ENCODE measurements at regions not wholly inside any gene's neighbourhood (a gene's known extent, or its start where the extent isn't known, plus 50 kb on each side); places are given as distances from the start of the nearest gene placed in this dataset.

- no peak overlapping the region for H3K4me3 ChIP-seq (ENCODE audit: low read length)
- Mint-ChIP-seq H3K27me3 (ENCODE audit: low read depth in 2 of 2) (peaks cover 0 to 8% of the 10 kb centered on the region in 2 donors), H3K4me3 (no peak overlapping the region), H3K4me1 (no peaks in the 10 kb centered on the region), H3K27ac (no peak overlapping the region), H3K9me3 (no peaks in the 10 kb centered on the region), H3K36me3 (no peaks in the 10 kb centered on the region)
- DNase-seq (no peak), ATAC-seq (peak in 1 of 3 donors; percentile 23)
- H3K27ac ChIP-seq (ENCODE audit: low read length), result no peak overlapping the region
- intact Hi-C loops (cut with micrococcal nuclease), result no loop called here
- no peaks in the 10 kb centered on the region for H3K27me3 ChIP-seq (ENCODE audit: control insufficient read depth, insufficient read depth, low read length)
- H3K4me1 ChIP-seq (ENCODE audit: control insufficient read depth, insufficient read depth, low read length), result no peaks in the 10 kb centered on the region
- no peaks in the 10 kb centered on the region for H3K36me3 ChIP-seq (ENCODE audit: control insufficient read depth, insufficient read depth, low read length)
- WGBS (ENCODE audit: insufficient coverage), result 90% methylated on average over 13 of the region's 13 CpGs
- no peaks in the 10 kb centered on the region for H3K9me3 ChIP-seq (ENCODE audit: control insufficient read depth, insufficient read depth, low read length)
- no peak for TF ChIP-seq CTCF (IDR thresholded peaks at IDR 0.05)
Observed at GRCh38 chr6:169906688-169907418, 155.4 kb downstream of the ERMARD start.

GRCh38 chr6:169906004-169906687 lies 154.7 kb downstream of the ERMARD start:
- 70% methylated on average over 24 of the region's 24 CpGs for WGBS (ENCODE audit: insufficient coverage)
- H3K27me3 ChIP-seq (ENCODE audit: control insufficient read depth, insufficient read depth, low read length), result no peaks in the 10 kb centered on the region
- H3K27ac Mint-ChIP-seq, result no peak overlapping the region
- H3K36me3 ChIP-seq (ENCODE audit: control insufficient read depth, insufficient read depth, low read length), result no peaks in the 10 kb centered on the region
- intact Hi-C loops (cut with micrococcal nuclease), result no loop called here
- H3K4me1 Mint-ChIP-seq, result no peaks in the 10 kb centered on the region
- TF ChIP-seq CTCF (IDR thresholded peaks at IDR 0.05), result no peak
- H3K9me3 Mint-ChIP-seq, result peaks cover 0 to 3% of the 10 kb centered on the region in 2 donors
- ATAC-seq (no peak), DNase-seq (no peak)
- no peak overlapping the region for H3K4me3 Mint-ChIP-seq
- no peak overlapping the region for H3K4me3 ChIP-seq (ENCODE audit: low read length)
- H3K27ac ChIP-seq (ENCODE audit: low read length), result no peak overlapping the region
- no peaks in the 10 kb centered on the region for H3K9me3 ChIP-seq (ENCODE audit: control insufficient read depth, insufficient read depth, low read length)
- H3K27me3 Mint-ChIP-seq (ENCODE audit: low read depth in 2 of 2), result peaks cover 0 to 8% of the 10 kb centered on the region in 2 donors
- H3K4me1 ChIP-seq (ENCODE audit: control insufficient read depth, insufficient read depth, low read length), result no peaks in the 10 kb centered on the region
- H3K36me3 Mint-ChIP-seq, result no peaks in the 10 kb centered on the region

GRCh38 chr6:169905041-169905807 lies 153.8 kb downstream of the ERMARD start:
- no peaks in the 10 kb centered on the region for H3K36me3 Mint-ChIP-seq
- 80% methylated on average over 20 of the region's 20 CpGs for WGBS (ENCODE audit: insufficient coverage)
- ATAC-seq, result no peak

More at GRCh38 chr6:169905041-169905807, 153.8 kb downstream of the ERMARD start:
- H3K27ac ChIP-seq (ENCODE audit: low read length), result no peak overlapping the region
- H3K4me1 ChIP-seq (ENCODE audit: control insufficient read depth, insufficient read depth, low read length), result no peaks in the 10 kb centered on the region
- no peak overlapping the region for H3K27ac Mint-ChIP-seq
- TF ChIP-seq CTCF (IDR thresholded peaks at IDR 0.05), result no peak
- no peak for DNase-seq
- no peaks in the 10 kb centered on the region for H3K4me1 Mint-ChIP-seq
- peaks cover 0 to 6% of the 10 kb centered on the region in 2 donors for H3K9me3 Mint-ChIP-seq
- no peak overlapping the region for H3K4me3 ChIP-seq (ENCODE audit: low read length)
- peaks cover 0 to 8% of the 10 kb centered on the region in 2 donors for H3K27me3 Mint-ChIP-seq (ENCODE audit: low read depth in 2 of 2)
- H3K9me3 ChIP-seq (ENCODE audit: control insufficient read depth, insufficient read depth, low read length), result no peaks in the 10 kb centered on the region
- no peaks in the 10 kb centered on the region for H3K27me3 ChIP-seq (ENCODE audit: control insufficient read depth, insufficient read depth, low read length)
- H3K36me3 ChIP-seq (ENCODE audit: control insufficient read depth, insufficient read depth, low read length), result no peaks in the 10 kb centered on the region
- no peak overlapping the region for H3K4me3 Mint-ChIP-seq
- intact Hi-C loops (cut with micrococcal nuclease), result no loop called here

Data from natural killer cell (primary cell).